HepG2 (cell line): ENCODE measurements at regions not wholly inside any gene's neighbourhood (a gene's known extent, or its start where the extent isn't known, plus 50 kb on each side); places are given as distances from the start of the nearest gene placed in this dataset.
"Not testable (repeated sequence)": the region's sequence is repeated elsewhere in the genome, so short reads cannot be mapped to it uniquely, and the experiment has no call there.

Experiments
- ATAC-seq: fragments of 200-7000 bp; cut with Tn5 transposase; 3 replicates; pipeline ENCODE4 v1.9.1; 2020; ENCODE audit warnings: mild to moderate bottlenecking, moderate library complexity
- BruUV-seq: library from RNA; stranded (reverse); fragments of 400-500 nt; replicated peaks from 2 replicates; lab custom pipeline; 2021; lab: Mats Ljungman, UMichigan
- CTCF ChIA-PET: fragments of 300-600 bp; formaldehyde crosslinking; extraction: SDS; loops from one replicate; lab custom pipeline; 2021; ENCODE audit warnings: low total read pairs, inconsistent platforms, low intra/inter-chr PET ratio; lab: Yijun Ruan, JAX
- POLR2A ChIA-PET: fragments of 350-600 bp; sonication (Branson Sonifier 250); formaldehyde crosslinking; loops from one replicate; lab custom pipeline; 2020; ENCODE audit warnings: antibody characterized with exemption, inconsistent platforms; lab: Yijun Ruan, JAX
- DNase-seq: peaks from one replicate; pipeline ENCODE4 v3.0.0-alpha.2; 2015; ENCODE audit warnings: low spot score
- FAIRE-seq: peaks from 3 replicates; lab custom pipeline; 2011; peaks lifted over from hg19 to GRCh38; lab: Jason Lieb, UNC
- H2AFZ ChIP-seq: one replicate; pipeline ENCODE4 v1.6.1; 2011; ENCODE audit warnings: low read length, inconsistent platforms
- H3K27ac ChIP-seq: fragments of 300-600 bp; 3 replicates; pipeline ENCODE4 v1.8.0; 2011; ENCODE audit warnings: mixed run types, mild to moderate bottlenecking, mixed read lengths, low read length, inconsistent platforms; ENCODE audit not compliant: insufficient read depth; ENCODE audit errors: extremely low read length
- H3K27me3 ChIP-seq, 2 experiments: fragments of 200-600 bp in 1 of 2; 2 replicates in 1 of 2; 3 replicates in 1 of 2; pipeline versions ENCODE4 v1.6.0 to v1.8.0; 2011; ENCODE audit warnings: low read length in 2 of 2, mild to moderate bottlenecking in 2 of 2, moderate library complexity in 2 of 2, inconsistent platforms in 1 of 2; ENCODE audit not compliant: insufficient read depth in 2 of 2, control insufficient read depth in 1 of 2
- H3K36me3 ChIP-seq, 2 experiments: fragments of 200-600 bp in 1 of 2; replicated peaks in 1 of 2; 2 replicates in 1 of 2; 3 replicates in 1 of 2; pipeline versions ENCODE4 v1.5.1 to v1.8.0; 2011; ENCODE audit warnings: low read length in 2 of 2, inconsistent platforms in 1 of 2; ENCODE audit not compliant: insufficient read depth in 2 of 2, control insufficient read depth in 1 of 2
- H3K4me1 ChIP-seq: 2 replicates; pipeline ENCODE4 v1.5.1; 2012; ENCODE audit warnings: low read length, inconsistent platforms; ENCODE audit not compliant: insufficient read depth
- H3K4me2 ChIP-seq: 2 replicates; pipeline ENCODE4 v1.6.0; 2011; ENCODE audit warnings: low read depth, low read length, inconsistent platforms
- H3K4me3 ChIP-seq, 3 experiments: fragments of 200-600 bp in 1 of 3; sonication (generic), shearing (Covaris generic) in 1 of 3; replicated peaks in 1 of 3; 2 replicates each; pipeline ENCODE4 v1.5.1; 2011 to 2016; ENCODE audit warnings: low read length in 3 of 3, inconsistent platforms in 2 of 3, low read depth in 2 of 3, mild to moderate bottlenecking in 2 of 3, control low read depth in 1 of 3, mixed read lengths in 1 of 3; ENCODE audit not compliant: insufficient read depth in 1 of 3
- H3K79me2 ChIP-seq: one replicate; pipeline ENCODE4 v1.6.1; 2011; ENCODE audit warnings: low read length, inconsistent platforms; ENCODE audit not compliant: insufficient read depth
- H3K9ac ChIP-seq: 2 replicates; pipeline ENCODE4 v1.6.0; 2011; ENCODE audit warnings: mild to moderate bottlenecking, low read depth, low read length, inconsistent platforms; ENCODE audit not compliant: insufficient read depth
- H3K9me3 ChIP-seq: 2 replicates; pipeline ENCODE4 v1.5.1; 2012; ENCODE audit warnings: mild to moderate bottlenecking, low read length
- H4K20me1 ChIP-seq: 2 replicates; pipeline ENCODE4 v1.6.0; 2011; ENCODE audit warnings: inconsistent platforms, mild to moderate bottlenecking, low read length, moderate library complexity; ENCODE audit not compliant: insufficient read depth
- CEBPB ChIP-seq: IDR thresholded peaks from 2 replicates; pipeline ENCODE4 v1.6.1; 2011; ENCODE audit warnings: low read depth, low read length, improper control_type of control experiment, borderline replicate concordance
- ESRRA ChIP-seq: sonication (generic); formaldehyde crosslinking; IDR thresholded peaks from 2 replicates; pipeline ENCODE4 v1.5.1; 2020; ENCODE audit warnings: mild to moderate bottlenecking, low read depth, missing genetic modification reagents
- FOXA1 ChIP-seq, 2 experiments: fragments of 450-650 bp in 1 of 2; sonication (generic) in 1 of 2; formaldehyde crosslinking in 1 of 2; IDR thresholded peaks; 2 replicates each; pipeline versions ENCODE4 v1.4.0 to v1.6.1; 2016 to 2020; ENCODE audit warnings: missing genetic modification reagents in 1 of 2
- FOXA3 ChIP-seq: IDR thresholded peaks from 2 replicates; pipeline ENCODE4 v1.6.1; 2016; ENCODE audit warnings: missing genetic modification reagents, missing compliant biosample characterization
- HOXA3 ChIP-seq: sonication (generic); formaldehyde crosslinking; IDR thresholded peaks from 2 replicates; pipeline ENCODE4 v1.5.0; 2020; ENCODE audit warnings: missing genetic modification reagents
- MXI1 ChIP-seq: IDR thresholded peaks from 3 replicates; pipeline ENCODE4 v1.6.1; 2012; ENCODE audit warnings: low read depth, low read length, inconsistent platforms, borderline replicate concordance
- SAFB2 ChIP-seq: sonication (generic); formaldehyde crosslinking; IDR thresholded peaks from 2 replicates; pipeline ENCODE4 v1.5.1; 2020; ENCODE audit warnings: missing genetic modification reagents, low read depth, mild to moderate bottlenecking, borderline replicate concordance
- SP5 ChIP-seq: IDR thresholded peaks from 2 replicates; pipeline ENCODE4 v1.6.1; 2016; ENCODE audit warnings: low read depth, borderline replicate concordance
- SSRP1 ChIP-seq: IDR thresholded peaks from 2 replicates; pipeline ENCODE4 v1.6.1; 2016; ENCODE audit warnings: control low read depth
- ZFX ChIP-seq: sonication (generic); formaldehyde crosslinking; IDR thresholded peaks from 2 replicates; pipeline ENCODE4 v1.4.0; 2020; ENCODE audit warnings: mild to moderate bottlenecking, low read depth, missing genetic modification reagents, moderate library complexity
- WGBS: methylation state at CpG from one replicate; pipeline ENCODE4 v1.1.6; 2017; ENCODE audit warnings: low lambda C conversion rate; 5-methylcytosine and 5-hydroxymethylcytosine counted together
- in situ Hi-C: cut with HindIII; loops from 2 replicates; pipeline ENCODE4 v1.10.0; 2017; ENCODE audit warnings: low pct_unique_long_range_greater_than_20kb; ENCODE audit not compliant: extremely low pct_ligation_motif_present
- intact Hi-C: fragments of 100-400 bp; cut with micrococcal nuclease; formaldehyde crosslinking; loops from one replicate; pipeline ENCODE4 v1.10.0; 2022; ENCODE audit not compliant: unreplicated experiment
- TF ChIP-seq, protein P1 (sequence below): sonication (generic); formaldehyde crosslinking; conservative IDR thresholded peaks from 2 replicates; pipeline ENCODE4 v1.8.1; 2023; ENCODE audit warnings: missing genetic modification reagents

DNA sequence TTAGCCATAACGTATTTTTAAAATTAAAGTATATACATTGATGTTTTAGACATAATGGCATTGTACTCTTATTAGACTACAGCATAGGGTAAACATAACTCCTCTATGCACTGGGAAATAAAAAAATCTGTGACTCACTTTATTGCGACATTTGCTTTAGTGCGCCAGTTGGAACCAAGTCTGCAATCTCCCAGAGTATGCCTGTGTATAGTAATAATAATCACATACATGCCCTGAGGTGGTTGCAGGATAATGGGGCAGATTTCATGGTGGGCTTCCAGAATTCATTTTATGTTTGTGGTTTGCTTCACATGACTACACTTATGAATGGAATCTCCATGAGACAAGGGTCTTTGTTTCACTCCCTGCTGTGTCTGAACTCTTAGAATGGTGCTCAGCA, 66.9 kb upstream of the N4BP1 start:
- FAIRE-seq = no peak
- CTCF ChIA-PET = no interaction called here
- in situ Hi-C loops = no loop called here

DNA sequence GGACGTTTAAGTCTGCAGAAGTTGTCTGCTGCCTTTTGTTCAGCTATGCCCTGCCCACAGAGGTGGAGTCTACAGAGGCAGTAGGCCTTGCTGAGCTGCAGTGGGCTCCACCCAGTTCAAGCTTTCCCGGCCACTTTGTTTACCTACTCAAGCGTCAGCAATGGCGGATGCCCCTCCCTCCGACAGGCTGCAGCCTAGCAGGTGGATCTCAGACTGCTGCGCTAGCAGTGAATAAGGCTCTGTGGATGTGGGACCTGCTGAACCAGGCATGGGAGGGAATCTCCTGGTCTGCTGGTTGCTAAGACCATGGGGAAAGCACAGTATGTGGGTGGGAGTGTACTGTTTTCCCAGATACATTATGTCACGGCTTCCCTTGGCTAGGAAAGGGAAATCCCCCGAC, 58.2 kb upstream of the N4BP1 start:
- H3K27me3 ChIP-seq; H3K9me3 ChIP-seq; H3K27ac ChIP-seq; BruUV-seq; intact Hi-C loops; FAIRE-seq; H3K4me2 ChIP-seq; in situ Hi-C loops; H3K79me2 ChIP-seq; H3K9ac ChIP-seq; POLR2A ChIA-PET; H3K36me3 ChIP-seq; CTCF ChIA-PET; H2AFZ ChIP-seq; H4K20me1 ChIP-seq; TF ChIP-seq FOXA1 (IDR thresholded peaks at IDR 0.05): not testable (repeated sequence)
- Histone ChIP-seq H3K4me1 (peaks cover 10% of the 10 kb centered on the region; the same call in 1 of the 2 replicates), H3K4me3 (peak overlapping the region in 1 of 3 experiments; percentile 0; a peak in 1 of 6 replicates)
- ATAC-seq (peak; percentile 63), DNase-seq (peak; percentile 25)
- TF ChIP-seq FOXA1 (CRISPR knock-in tag; IDR thresholded peaks at IDR 0.05) (peak; percentile 39; the same call in 1 of the 2 replicates), ZFX (CRISPR knock-in tag) (peak; percentile 35; the same call in 1 of the 2 replicates), HOXA3 (CRISPR knock-in tag) (peak; percentile 42; the same call in 1 of the 2 replicates), FOXA3 (CRISPR knock-in tag) (peak; percentile 18; the same call in 1 of the 2 replicates), SP5 (CRISPR knock-in tag) (0 out of 2 replicates have a peak, but pooled peaks have one; percentile 12)
- TF ChIP-seq, protein P1, sequence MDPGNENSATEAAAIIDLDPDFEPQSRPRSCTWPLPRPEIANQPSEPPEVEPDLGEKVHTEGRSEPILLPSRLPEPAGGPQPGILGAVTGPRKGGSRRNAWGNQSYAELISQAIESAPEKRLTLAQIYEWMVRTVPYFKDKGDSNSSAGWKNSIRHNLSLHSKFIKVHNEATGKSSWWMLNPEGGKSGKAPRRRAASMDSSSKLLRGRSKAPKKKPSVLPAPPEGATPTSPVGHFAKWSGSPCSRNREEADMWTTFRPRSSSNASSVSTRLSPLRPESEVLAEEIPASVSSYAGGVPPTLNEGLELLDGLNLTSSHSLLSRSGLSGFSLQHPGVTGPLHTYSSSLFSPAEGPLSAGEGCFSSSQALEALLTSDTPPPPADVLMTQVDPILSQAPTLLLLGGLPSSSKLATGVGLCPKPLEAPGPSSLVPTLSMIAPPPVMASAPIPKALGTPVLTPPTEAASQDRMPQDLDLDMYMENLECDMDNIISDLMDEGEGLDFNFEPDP (CRISPR knock-in tag) = 0 out of 2 replicates have a peak, but pooled peaks have one; percentile 52
- TF ChIP-seq, all 625 proteins: peak for 6; not testable (repeated sequence) for 619
- WGBS = 42% methylated on average over 4 of the region's 8 CpGs

More for the DNA sequence above, 66.9 kb upstream of the N4BP1 start:
- Histone ChIP-seq H3K4me3 (no peak overlapping the region), H4K20me1 (no peaks in the 10 kb centered on the region), H3K79me2 (no peaks in the 10 kb centered on the region), H3K4me1 (no peaks in the 10 kb centered on the region), H3K4me2 (no peak overlapping the region), H3K27ac (no peak overlapping the region), H3K9me3 (no peaks in the 10 kb centered on the region), H3K27me3 (no peaks in the 10 kb centered on the region), H3K9ac (no peak overlapping the region), H3K36me3 (no peaks in the 10 kb centered on the region), H2AFZ (no peak overlapping the region)
- DNase-seq = no peak
- intact Hi-C loops = no loop called here
- POLR2A ChIA-PET = no interaction called here
- BruUV-seq = no TSS peak
- WGBS = 68% methylated on average over 3 of the region's 3 CpGs
- ATAC-seq = no peak
- no peak for TF ChIP-seq MXI1
- TF ChIP-seq ESRRA = no peak
- peak; percentile 58; the same call in 1 of the 2 replicates for TF ChIP-seq CEBPB
- TF ChIP-seq SSRP1 (CRISPR knock-in tag) = no peak
- TF ChIP-seq SAFB2 (CRISPR knock-in tag) = no peak
